Sigmoid colon (tissue), 6 donors: ENCODE measurements at regions not wholly inside any gene's neighbourhood (a gene's known extent, or its start where the extent isn't known, plus 50 kb on each side); places are given as distances from the start of the nearest gene placed in this dataset.

Experiments
- DNase-seq: peaks from one replicate; pipeline ENCODE4 v3.0.0-alpha.2; 2019
- H3K27ac ChIP-seq, 4 donors: fragments of 200-600 bp; sonication (generic); one replicate each; pipeline ENCODE4 v1.5.1; 2016 to 2019; ENCODE audit warnings: mild to moderate bottlenecking in 1 of 4
- H3K27me3 ChIP-seq, 3 donors: fragments of 200-600 bp; sonication (generic); one replicate each; pipeline ENCODE4 v1.5.1; 2019; ENCODE audit warnings: mild to moderate bottlenecking in 1 of 3
- H3K36me3 ChIP-seq, 4 donors: fragments of 200-600 bp; sonication (generic); one replicate each; pipeline ENCODE4 v1.5.1; 2016 to 2019
- H3K4me1 ChIP-seq, 4 donors: fragments of 200-600 bp; sonication (generic); one replicate each; pipeline ENCODE4 v1.5.1; 2017 to 2019
- H3K4me3 ChIP-seq, 4 donors: fragments of 200-600 bp; sonication (generic); one replicate each; pipeline ENCODE4 v1.5.1; 2017 to 2019; ENCODE audit warnings: mild to moderate bottlenecking in 2 of 4, moderate library complexity in 1 of 4
- H3K9me3 ChIP-seq, 4 donors: fragments of 200-600 bp in 3 of 4; sonication (generic) in 3 of 4; one replicate each; pipeline versions ENCODE4 v1.5.1 to v1.6.1; 2013 to 2019
- CTCF ChIP-seq, 4 experiments: fragments of 450-650 bp in 3 of 4; fragments of 200-600 bp in 1 of 4; IDR thresholded peaks; one replicate each; pipeline ENCODE4 v1.5.1; 2016 to 2019; ENCODE audit warnings: antibody characterized with exemption in 4 of 4, mild to moderate bottlenecking in 3 of 4, moderate library complexity in 2 of 4
- EP300 ChIP-seq, 4 donors: sonication (generic); formaldehyde crosslinking; IDR thresholded peaks; one replicate each; pipeline ENCODE4 v1.6.1; 2017; ENCODE audit warnings: antibody characterized with exemption in 4 of 4
- POLR2A ChIP-seq, 2 donors: fragments of 450-650 bp; IDR thresholded peaks; one replicate each; pipeline ENCODE4 v1.6.1; 2016; ENCODE audit warnings: antibody characterized with exemption in 2 of 2, mild to moderate bottlenecking in 2 of 2, moderate library complexity in 2 of 2
- POLR2AphosphoS5 ChIP-seq, 4 donors: sonication (generic); formaldehyde crosslinking; IDR thresholded peaks; one replicate each; pipeline ENCODE4 v1.6.1; 2017; ENCODE audit warnings: antibody characterized with exemption in 4 of 4
- WGBS, 2 donors: extraction: QIAGEN DNeasy Blood & Tissue Kit; methylation state at CpG; one replicate each; pipeline ENCODE4 v1.1.7; 2013; 5-methylcytosine and 5-hydroxymethylcytosine counted together
- intact Hi-C: fragments of 100-400 bp; cut with DNase I; formaldehyde crosslinking; loops from one replicate; pipeline ENCODE4 v1.15.1; 2023
- donor health status: healthy with polysubstance abuse.
- donor health status: healthy.

- no peaks in the 10 kb centered on the region for H3K27me3 ChIP-seq
- 16 to 25% methylated on average over 1 of the region's 1 CpG for WGBS, 2 donors
- no peak for TF ChIP-seq EP300 (IDR thresholded peaks at IDR 0.05)
- no peak for TF ChIP-seq POLR2AphosphoS5 (IDR thresholded peaks at IDR 0.05)
- no peak for TF ChIP-seq POLR2A (IDR thresholded peaks at IDR 0.05)
- no peak for TF ChIP-seq CTCF (IDR thresholded peaks at IDR 0.05)
- no peaks in the 10 kb centered on the region for H3K4me1 ChIP-seq
- no peak overlapping the region for H3K4me3 ChIP-seq
- H3K9me3 ChIP-seq, result no peaks in the 10 kb centered on the region
- no peak overlapping the region for H3K27ac ChIP-seq
- DNase-seq, result no peak
- H3K36me3 ChIP-seq, result no peaks in the 10 kb centered on the region
- intact Hi-C loops, result no loop called here
These were observed 929.7 kb upstream of the KCND2 start for GRCh38 chr7:119343289-119343688.

- H3K27ac ChIP-seq, result no peak overlapping the region
- no peaks in the 10 kb centered on the region for H3K27me3 ChIP-seq
- H3K36me3 ChIP-seq, result no peaks in the 10 kb centered on the region
- TF ChIP-seq EP300 (IDR thresholded peaks at IDR 0.05) (no peak), POLR2A (IDR thresholded peaks at IDR 0.05) (no peak), CTCF (IDR thresholded peaks at IDR 0.05) (no peak), POLR2AphosphoS5 (IDR thresholded peaks at IDR 0.05) (no peak)
- H3K9me3 ChIP-seq, result no peaks in the 10 kb centered on the region
- intact Hi-C loops, result no loop called here
- no peak overlapping the region for H3K4me3 ChIP-seq
- WGBS, 2 donors, result 61 to 64% methylated on average over 2 of the region's 2 CpGs
- no peak for DNase-seq
- no peaks in the 10 kb centered on the region for H3K4me1 ChIP-seq
These were observed 928.5 kb upstream of the KCND2 start for GRCh38 chr7:119344466-119344865.

DNA sequence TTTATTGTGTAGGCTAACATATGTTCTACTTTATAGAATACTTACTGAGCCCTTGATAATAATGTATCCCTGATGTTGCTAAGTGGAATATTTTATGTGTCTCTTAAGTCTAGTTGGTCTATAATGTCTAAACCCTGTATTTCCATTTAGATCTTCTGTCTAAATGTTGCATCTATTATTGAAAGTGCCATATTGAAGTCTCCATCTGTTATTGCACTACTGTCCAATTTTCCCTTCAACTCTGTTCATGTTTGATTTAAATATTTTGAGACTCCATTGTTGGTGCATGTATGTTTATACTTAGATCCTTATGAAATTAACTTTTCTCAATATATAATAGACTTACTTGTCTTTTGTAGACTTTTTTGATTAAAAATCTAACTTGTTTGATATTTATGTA, 924.5 kb upstream of the KCND2 start:
- no peak for DNase-seq
- Histone ChIP-seq H3K4me1 (no peaks in the 10 kb centered on the region), H3K36me3 (no peaks in the 10 kb centered on the region), H3K9me3 (no peaks in the 10 kb centered on the region), H3K27ac (no peak overlapping the region), H3K4me3 (no peak overlapping the region), H3K27me3 (no peaks in the 10 kb centered on the region)
- TF ChIP-seq POLR2A (IDR thresholded peaks at IDR 0.05) (no peak), CTCF (IDR thresholded peaks at IDR 0.05) (no peak), POLR2AphosphoS5 (IDR thresholded peaks at IDR 0.05) (no peak)
- intact Hi-C loops, result no loop called here

- WGBS, 2 donors, result 83 to 88% methylated on average over 5 of the region's 5 CpGs
- no peak for DNase-seq
- no peak overlapping the region for H3K27ac ChIP-seq
- no peaks in the 10 kb centered on the region for H3K27me3 ChIP-seq
- no peak for TF ChIP-seq CTCF (IDR thresholded peaks at IDR 0.05)
- TF ChIP-seq POLR2A (IDR thresholded peaks at IDR 0.05), result no peak
- TF ChIP-seq EP300 (IDR thresholded peaks at IDR 0.05), result no peak
- TF ChIP-seq POLR2AphosphoS5 (IDR thresholded peaks at IDR 0.05), result no peak
- intact Hi-C loops, result no loop called here
- H3K36me3 ChIP-seq, result no peaks in the 10 kb centered on the region
- H3K4me3 ChIP-seq, result no peak overlapping the region
- no peaks in the 10 kb centered on the region for H3K9me3 ChIP-seq
- H3K4me1 ChIP-seq, result no peaks in the 10 kb centered on the region
These were observed 922.6 kb upstream of the KCND2 start for GRCh38 chr7:119350334-119350733.

GRCh38 chr7:119351320-119351719, 921.7 kb upstream of the KCND2 start:
- Histone ChIP-seq H3K9me3 (no peaks in the 10 kb centered on the region), H3K4me3 (no peak overlapping the region), H3K27ac (no peak overlapping the region), H3K27me3 (no peaks in the 10 kb centered on the region), H3K36me3 (no peaks in the 10 kb centered on the region), H3K4me1 (no peaks in the 10 kb centered on the region)
- TF ChIP-seq POLR2A (IDR thresholded peaks at IDR 0.05) (no peak), POLR2AphosphoS5 (IDR thresholded peaks at IDR 0.05) (no peak), EP300 (IDR thresholded peaks at IDR 0.05) (no peak), CTCF (IDR thresholded peaks at IDR 0.05) (no peak)
- 82 to 89% methylated on average over 8 of the region's 8 CpGs for WGBS, 2 donors
- DNase-seq, result no peak
- intact Hi-C loops, result no loop called here
